ENCODE measurements at regions not wholly inside any gene's neighbourhood (a gene's known extent, or its start where the extent isn't known, plus 50 kb on each side); places are given as distances from the start of the nearest gene placed in this dataset.

GRCh38 chr7:25884265-25884828 is 267.7 kb upstream of the NFE2L3 start:
- TF ChIP-seq EP300 (IDR thresholded peaks at IDR 0.05) (no peak), POLR2A (IDR thresholded peaks at IDR 0.05) (no peak)
